ENCODE measurements at regions not wholly inside any gene's neighbourhood (a gene's known extent, or its start where the extent isn't known, plus 50 kb on each side); places are given as distances from the start of the nearest gene placed in this dataset.

GRCh38 chr13:97139691-97140090 lies 82.4 kb upstream of the MBNL2 start:
- no peak for DNase-seq

GRCh38 chr13:97140131-97140530 lies 82.0 kb upstream of the MBNL2 start:
- no peak for DNase-seq

- no peak for DNase-seq
These were observed 81.5 kb upstream of the MBNL2 start for GRCh38 chr13:97140611-97141010.

GRCh38 chr13:97141097-97141496 lies 81.0 kb upstream of the MBNL2 start:
- DNase-seq: peak; percentile 4

- DNase-seq: peak; percentile 63
These were observed 80.5 kb upstream of the MBNL2 start for GRCh38 chr13:97141564-97142005.

GRCh38 chr13:97142452-97142851 lies 79.7 kb upstream of the MBNL2 start:
- DNase-seq: peak; percentile 13

GRCh38 chr13:97145057-97145456 lies 77.1 kb upstream of the MBNL2 start:
- no peak for DNase-seq

GRCh38 chr13:97148894-97149293 lies 73.2 kb upstream of the MBNL2 start:
- no peak for DNase-seq

- no peak for DNase-seq
These were observed 61.7 kb upstream of the MBNL2 start for GRCh38 chr13:97160421-97160820.

- no peak for DNase-seq
These were observed 60.4 kb upstream of the MBNL2 start for GRCh38 chr13:97161582-97162231.

GRCh38 chr13:97165502-97166425 lies 56.4 kb upstream of the MBNL2 start:
- DNase-seq: peak; percentile 2

GRCh38 chr13:97171136-97171535 lies 51.0 kb upstream of the MBNL2 start:
- no peak for DNase-seq
